WI38 (cell line): ENCODE measurements at regions not wholly inside any gene's neighbourhood (a gene's known extent, or its start where the extent isn't known, plus 50 kb on each side); places are given as distances from the start of the nearest gene placed in this dataset.

Experiments
- H3K4me3 ChIP-seq: 2 replicates; pipeline ENCODE4 v1.5.1; 2011; ENCODE audit warnings: low read depth, mild to moderate bottlenecking, control low read depth, low read length
- CTCF ChIP-seq: IDR thresholded peaks from 2 replicates; pipeline ENCODE4 v1.5.1; 2012; ENCODE audit warnings: low read depth, mild to moderate bottlenecking, control low read depth, low read length

- TF ChIP-seq CTCF, result no peak
- no peak overlapping the region for H3K4me3 ChIP-seq
Measured at GRCh38 chr2:155070489-155070888, 372.0 kb downstream of the KCNJ3 start.

- TF ChIP-seq CTCF, result no peak
Measured at GRCh38 chr2:155062922-155063258, 364.4 kb downstream of the KCNJ3 start.

GRCh38 chr2:155062250-155062921, 363.9 kb downstream of the KCNJ3 start:
- TF ChIP-seq CTCF, result no peak
- H3K4me3 ChIP-seq, result no peak overlapping the region

More at GRCh38 chr2:155062922-155063258, 364.4 kb downstream of the KCNJ3 start:
- H3K4me3 ChIP-seq, result no peak overlapping the region

- no peak for TF ChIP-seq CTCF
- H3K4me3 ChIP-seq, result no peak overlapping the region
Measured at GRCh38 chr2:155060896-155061295, 362.4 kb downstream of the KCNJ3 start.

GRCh38 chr2:155054712-155055111, 356.2 kb downstream of the KCNJ3 start:
- H3K4me3 ChIP-seq, result no peak overlapping the region
- TF ChIP-seq CTCF, result no peak

GRCh38 chr2:155043097-155043496, 344.6 kb downstream of the KCNJ3 start:
- no peak overlapping the region for H3K4me3 ChIP-seq
- no peak for TF ChIP-seq CTCF

GRCh38 chr2:155035308-155035707, 336.8 kb downstream of the KCNJ3 start:
- no peak overlapping the region for H3K4me3 ChIP-seq
- TF ChIP-seq CTCF, result no peak
